ENCODE measurements at regions not wholly inside any gene's neighbourhood (a gene's known extent, or its start where the extent isn't known, plus 50 kb on each side); places are given as distances from the start of the nearest gene placed in this dataset.

DNA sequence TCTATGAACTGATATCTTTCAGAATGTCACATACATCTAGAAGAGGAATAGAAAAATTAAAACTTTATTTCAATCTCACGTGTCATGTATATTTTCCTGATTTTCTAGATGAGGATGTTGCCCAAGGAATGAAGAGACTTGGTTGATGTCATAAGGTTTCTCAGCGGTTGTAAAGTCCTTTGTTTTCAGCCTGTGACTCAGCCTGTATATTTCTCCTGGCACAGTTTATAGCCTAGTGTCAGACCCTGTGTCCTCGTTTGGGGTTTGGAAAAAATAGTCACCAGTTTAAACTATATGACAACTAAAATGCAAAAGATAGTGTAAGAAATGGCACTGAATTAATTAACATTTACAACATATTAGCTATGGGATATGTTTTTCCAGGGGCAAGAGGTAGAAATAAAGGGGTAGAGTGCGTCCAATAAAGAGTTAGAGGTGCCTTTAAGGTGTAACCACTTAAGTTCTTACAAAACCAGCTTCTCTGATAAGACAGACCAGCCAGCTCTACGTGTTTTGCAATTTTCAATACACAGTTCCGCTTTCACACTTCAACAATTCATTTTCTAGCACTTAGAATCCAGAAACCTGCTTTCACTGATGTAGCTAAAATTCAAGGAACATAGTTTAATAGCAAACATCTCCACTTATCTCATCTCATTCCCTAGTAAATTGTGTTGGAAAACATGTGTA is 1432.6 kb upstream of the TENM4 start:
- TF ChIP-seq POLR2A (IDR thresholded peaks at IDR 0.05; ENCODE audit: low read depth, low read length): no peak
- no peak for TF ChIP-seq POLR2AphosphoS5 (IDR thresholded peaks at IDR 0.05; ENCODE audit: low read depth, low read length)

Data from GM12892 (cell line).